ENCODE measurements at regions not wholly inside any gene's neighbourhood (a gene's known extent, or its start where the extent isn't known, plus 50 kb on each side); places are given as distances from the start of the nearest gene placed in this dataset.

GRCh38 chr15:66959875-66960274 lies 105.5 kb upstream of the SMAD3 start:
- no peaks in the 10 kb centered on the region for H4K20me1 ChIP-seq (ENCODE audit: control insufficient read depth, extremely low read depth, insufficient read depth, low read length)
- H3K36me3 ChIP-seq (ENCODE audit: control insufficient read depth in 2 of 2, extremely low read depth in 1 of 2, insufficient read depth in 2 of 2, low read length in 2 of 2) = no peaks in the 10 kb centered on the region
- dilution Hi-C loops (cut with MboI; ENCODE audit: extremely low pct_ligation_motif_present, low sequenced_read_pairs) = no loop called here
- no peak overlapping the region for H2AFZ ChIP-seq (ENCODE audit: control insufficient read depth, low read length)
- H3K9ac ChIP-seq (ENCODE audit: control insufficient read depth, extremely low read depth, insufficient read depth, low read length) = no peak overlapping the region
- TF ChIP-seq, protein P1, sequence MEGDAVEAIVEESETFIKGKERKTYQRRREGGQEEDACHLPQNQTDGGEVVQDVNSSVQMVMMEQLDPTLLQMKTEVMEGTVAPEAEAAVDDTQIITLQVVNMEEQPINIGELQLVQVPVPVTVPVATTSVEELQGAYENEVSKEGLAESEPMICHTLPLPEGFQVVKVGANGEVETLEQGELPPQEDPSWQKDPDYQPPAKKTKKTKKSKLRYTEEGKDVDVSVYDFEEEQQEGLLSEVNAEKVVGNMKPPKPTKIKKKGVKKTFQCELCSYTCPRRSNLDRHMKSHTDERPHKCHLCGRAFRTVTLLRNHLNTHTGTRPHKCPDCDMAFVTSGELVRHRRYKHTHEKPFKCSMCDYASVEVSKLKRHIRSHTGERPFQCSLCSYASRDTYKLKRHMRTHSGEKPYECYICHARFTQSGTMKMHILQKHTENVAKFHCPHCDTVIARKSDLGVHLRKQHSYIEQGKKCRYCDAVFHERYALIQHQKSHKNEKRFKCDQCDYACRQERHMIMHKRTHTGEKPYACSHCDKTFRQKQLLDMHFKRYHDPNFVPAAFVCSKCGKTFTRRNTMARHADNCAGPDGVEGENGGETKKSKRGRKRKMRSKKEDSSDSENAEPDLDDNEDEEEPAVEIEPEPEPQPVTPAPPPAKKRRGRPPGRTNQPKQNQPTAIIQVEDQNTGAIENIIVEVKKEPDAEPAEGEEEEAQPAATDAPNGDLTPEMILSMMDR (optimal IDR thresholded peaks at IDR 0.05 in 1 of 3, IDR thresholded peaks at IDR 0.05 in 1 of 3, conservative IDR thresholded peaks at IDR 0.05 in 1 of 3; ENCODE audit: extremely low read depth in 1 of 3, insufficient read depth in 2 of 3, low read length in 3 of 3) = no peak
- TF ChIP-seq EZH2 (IDR thresholded peaks at IDR 0.05; ENCODE audit: low read length) = no peak
- no peak overlapping the region for H3K4me3 ChIP-seq (ENCODE audit: control insufficient read depth in 2 of 3, extremely low read depth in 1 of 3, insufficient read depth in 2 of 3, low read depth in 1 of 3, low read length in 3 of 3)
- no peak overlapping the region for H3K4me2 ChIP-seq (ENCODE audit: control insufficient read depth, extremely low read depth, insufficient read depth, low read depth, low read length)
- peaks cover 26% of the 10 kb centered on the region for H3K4me1 ChIP-seq (ENCODE audit: control insufficient read depth, extremely low read depth, insufficient read depth, low read length)
- FAIRE-seq (no peak), DNase-seq (ENCODE audit: low read depth, low spot score) (no peak)
- no peaks in the 10 kb centered on the region for H3K9me3 ChIP-seq (ENCODE audit: control insufficient read depth, low read depth, low read length)
- no peaks in the 10 kb centered on the region for H3K79me2 ChIP-seq (ENCODE audit: control insufficient read depth, insufficient read depth, low read length)
- no peaks in the 10 kb centered on the region for H3K27me3 ChIP-seq (ENCODE audit: control insufficient read depth, extremely low read depth, insufficient read depth, low read length)
- H3K27ac ChIP-seq (ENCODE audit: control insufficient read depth, insufficient read depth, low read length) = no peak overlapping the region
- H3K9me1 ChIP-seq (ENCODE audit: control insufficient read depth, extremely low read depth, insufficient read depth, low read length) = no peaks in the 10 kb centered on the region

DNA sequence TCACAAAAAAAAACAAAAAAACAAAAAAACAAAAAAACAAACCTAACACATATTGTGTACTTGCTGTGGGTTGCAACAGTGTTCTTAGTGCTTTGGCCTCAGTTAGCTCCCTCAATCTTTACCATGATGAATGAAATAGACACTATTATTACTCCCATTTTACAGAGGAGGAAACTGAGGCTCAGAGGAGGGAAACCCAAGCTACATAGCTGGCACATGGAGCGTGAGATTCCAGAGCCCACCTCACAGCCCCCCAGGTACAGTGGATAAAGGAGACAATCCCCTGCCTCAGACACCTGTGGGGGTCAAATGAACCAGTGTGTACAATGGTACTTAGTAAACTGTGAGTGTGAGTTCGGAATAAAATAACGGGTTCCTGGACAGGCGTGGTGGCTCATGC lies 104.9 kb upstream of the SMAD3 start:
- Histone ChIP-seq H3K36me3 (ENCODE audit: control insufficient read depth in 2 of 2, extremely low read depth in 1 of 2, insufficient read depth in 2 of 2, low read length in 2 of 2) (no peaks in the 10 kb centered on the region), H3K4me2 (ENCODE audit: control insufficient read depth, extremely low read depth, insufficient read depth, low read depth, low read length) (no peak overlapping the region), H3K27me3 (ENCODE audit: control insufficient read depth, extremely low read depth, insufficient read depth, low read length) (no peaks in the 10 kb centered on the region), H3K9me3 (ENCODE audit: control insufficient read depth, low read depth, low read length) (no peaks in the 10 kb centered on the region), H3K9ac (ENCODE audit: control insufficient read depth, extremely low read depth, insufficient read depth, low read length) (no peak overlapping the region), H3K4me1 (ENCODE audit: control insufficient read depth, extremely low read depth, insufficient read depth, low read length) (peaks cover 20% of the 10 kb centered on the region), H3K27ac (ENCODE audit: control insufficient read depth, insufficient read depth, low read length) (no peak overlapping the region), H3K79me2 (ENCODE audit: control insufficient read depth, insufficient read depth, low read length) (no peaks in the 10 kb centered on the region), H3K9me1 (ENCODE audit: control insufficient read depth, extremely low read depth, insufficient read depth, low read length) (no peaks in the 10 kb centered on the region), H2AFZ (ENCODE audit: control insufficient read depth, low read length) (no peak overlapping the region), H4K20me1 (ENCODE audit: control insufficient read depth, extremely low read depth, insufficient read depth, low read length) (no peaks in the 10 kb centered on the region), H3K4me3 (ENCODE audit: control insufficient read depth in 2 of 3, extremely low read depth in 1 of 3, insufficient read depth in 2 of 3, low read depth in 1 of 3, low read length in 3 of 3) (no peak overlapping the region)
- dilution Hi-C loops (cut with MboI; ENCODE audit: extremely low pct_ligation_motif_present, low sequenced_read_pairs) = no loop called here
- no peak for DNase-seq (ENCODE audit: low read depth, low spot score)
- TF ChIP-seq, protein P1 (optimal IDR thresholded peaks at IDR 0.05 in 1 of 3, IDR thresholded peaks at IDR 0.05 in 1 of 3, conservative IDR thresholded peaks at IDR 0.05 in 1 of 3; ENCODE audit: extremely low read depth in 1 of 3, insufficient read depth in 2 of 3, low read length in 3 of 3) = no peak
- no peak for TF ChIP-seq EZH2 (IDR thresholded peaks at IDR 0.05; ENCODE audit: low read length)
- no peak for FAIRE-seq
